NCI-H82 treated with DMSO at 0.1 percent for 48 hours (cell line): ENCODE measurements at regions not wholly inside any gene's neighbourhood (a gene's known extent, or its start where the extent isn't known, plus 50 kb on each side); places are given as distances from the start of the nearest gene placed in this dataset.

Source experiments
- DNase-seq: peaks from one replicate; lab custom pipeline; 2025; ENCODE audit not compliant: unreplicated experiment; lab: John Stamatoyannopoulos, UW

GRCh38 chr1:232452117-232452516 is 177.8 kb downstream of the SIPA1L2 start:
- no peak for DNase-seq

- no peak for DNase-seq
Measured at GRCh38 chr1:232451506-232451905, 178.4 kb downstream of the SIPA1L2 start.

DNA sequence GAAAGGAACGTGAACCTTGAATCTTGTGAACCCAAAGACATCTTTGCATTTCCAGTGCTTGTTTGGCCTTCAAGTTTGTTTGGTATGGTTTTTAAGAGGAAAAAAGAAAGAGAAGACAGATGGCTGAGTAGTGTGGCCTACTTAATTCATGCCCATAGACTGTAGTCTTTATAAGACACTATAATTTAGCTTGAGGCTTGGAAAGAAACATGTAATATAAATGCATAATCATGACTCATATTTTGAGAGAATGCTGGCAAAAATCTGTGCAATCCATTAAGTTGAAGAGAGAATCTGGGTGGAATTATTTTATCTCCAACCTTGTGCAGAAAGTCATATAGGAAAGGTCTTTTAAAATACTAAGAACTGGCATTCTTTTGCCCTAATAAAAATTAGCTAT is 179.3 kb downstream of the SIPA1L2 start:
- no peak for DNase-seq

DNA sequence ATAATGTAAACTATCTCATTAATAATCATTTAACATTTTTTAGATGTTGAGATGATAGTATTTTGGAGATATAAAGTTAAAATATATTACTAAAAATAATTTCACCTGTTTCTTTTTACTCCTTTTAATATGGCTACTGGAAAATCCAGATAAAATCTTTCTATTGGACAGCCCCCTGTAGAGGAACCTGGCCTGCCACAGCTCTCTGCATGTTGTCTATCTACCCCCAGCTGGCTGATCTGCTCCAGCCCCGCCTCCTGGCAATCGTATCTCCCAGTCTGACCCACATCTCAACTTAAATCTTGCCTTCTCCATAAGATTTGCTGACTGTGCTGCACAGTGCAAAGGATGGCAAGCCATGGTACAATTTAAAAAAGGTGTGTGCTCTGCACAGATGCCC is 182.8 kb downstream of the SIPA1L2 start:
- no peak for DNase-seq

DNA sequence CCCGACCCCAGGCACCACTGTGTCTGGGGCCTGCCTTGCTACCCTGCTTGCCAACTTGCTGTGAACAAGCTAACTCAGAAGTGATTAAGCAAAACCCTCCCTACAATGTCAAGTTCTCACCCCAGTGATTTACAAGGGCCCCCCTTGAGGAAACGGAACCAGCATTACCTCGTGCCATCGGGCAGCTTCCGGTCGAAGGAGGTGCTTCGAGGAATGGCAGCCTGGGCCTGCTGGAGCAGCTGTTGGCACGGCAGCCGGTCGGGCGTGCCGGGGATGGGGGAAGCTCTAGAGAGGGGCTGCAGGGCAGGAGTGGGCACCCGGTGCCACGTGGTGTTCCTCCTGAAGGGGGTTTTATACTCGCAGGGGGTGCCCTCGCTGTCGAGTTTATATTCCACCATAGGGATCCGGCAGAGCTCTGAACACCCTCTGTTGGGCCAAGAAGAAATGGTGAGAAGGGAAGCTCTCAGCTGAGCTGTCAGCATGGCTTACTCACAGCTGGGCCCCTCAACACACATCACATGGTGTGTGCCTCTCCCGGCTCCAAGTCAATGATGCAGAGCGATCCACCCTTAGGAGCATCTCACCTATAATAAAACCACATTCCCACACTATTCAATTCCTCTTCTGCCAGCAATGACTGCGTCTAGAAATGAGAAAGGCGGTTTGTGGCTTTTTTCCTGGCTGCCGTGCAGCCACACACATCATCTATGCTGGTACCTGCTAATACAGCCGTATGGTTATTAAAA is 184.4 kb downstream of the SIPA1L2 start:
- no peak for DNase-seq

- DNase-seq: no peak
Measured at GRCh38 chr1:232443372-232443771, 186.6 kb downstream of the SIPA1L2 start.

DNA sequence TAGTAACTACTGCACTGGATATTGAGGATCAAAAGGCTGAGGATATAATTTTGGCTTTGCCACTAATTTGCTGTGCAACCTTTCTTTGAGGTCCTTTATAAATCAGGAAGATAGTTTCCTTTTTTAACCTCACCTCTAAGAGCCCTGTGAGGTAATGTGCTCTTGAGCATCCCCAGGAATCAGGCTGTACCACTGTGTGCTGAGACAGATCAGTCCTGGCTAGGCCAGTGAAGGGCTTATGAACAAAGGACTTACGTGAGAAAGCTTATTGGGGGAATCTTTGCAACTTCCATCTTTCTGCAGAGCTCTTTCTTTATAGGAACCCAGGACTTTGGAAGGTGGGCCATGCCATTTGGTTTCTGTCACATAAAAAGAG is 188.9 kb downstream of the SIPA1L2 start:
- DNase-seq: no peak

DNA sequence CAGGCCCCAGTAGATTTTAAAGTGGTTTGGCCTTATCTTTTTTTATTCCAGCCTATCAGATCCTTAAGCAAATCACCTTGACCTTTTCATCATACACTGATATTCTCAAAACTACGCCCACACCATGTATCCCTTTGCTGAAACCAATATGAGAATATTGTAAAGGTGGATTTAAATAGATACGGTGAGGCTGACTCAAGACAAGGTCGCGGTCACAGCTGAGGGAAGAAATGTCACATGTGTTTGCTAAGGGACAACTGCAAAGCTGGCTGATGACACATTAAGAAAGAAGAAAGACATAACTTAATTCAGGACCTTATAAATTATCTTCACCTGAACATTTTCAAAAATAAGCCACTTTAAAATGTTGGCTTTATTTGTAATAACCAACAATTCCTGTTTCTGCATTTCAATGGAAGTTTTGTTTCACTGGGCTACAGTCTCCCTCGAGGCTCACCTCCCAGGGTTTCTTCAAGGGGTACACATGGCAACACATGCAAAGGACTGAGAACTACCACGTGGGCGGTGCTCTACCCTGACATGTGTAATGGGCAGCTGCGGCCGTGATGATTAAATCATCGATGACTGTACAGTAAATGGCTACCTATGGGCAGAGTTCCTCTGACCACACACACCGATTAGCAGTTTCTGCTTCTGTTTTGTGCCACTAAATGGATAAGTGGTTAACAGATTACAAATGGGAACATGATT is 189.5 kb downstream of the SIPA1L2 start:
- DNase-seq: no peak

- no peak for DNase-seq
Measured at GRCh38 chr1:232439011-232439410, 190.9 kb downstream of the SIPA1L2 start.

GRCh38 chr1:232438476-232438875 is 191.5 kb downstream of the SIPA1L2 start:
- DNase-seq: no peak

- no peak for DNase-seq
Measured at GRCh38 chr1:232437510-232437909, 192.4 kb downstream of the SIPA1L2 start.

- no peak for DNase-seq
Measured at GRCh38 chr1:232435729-232436128, 194.2 kb downstream of the SIPA1L2 start.

- DNase-seq: peak; percentile 18
Measured at GRCh38 chr1:232432313-232432712, 197.6 kb downstream of the SIPA1L2 start.

DNA sequence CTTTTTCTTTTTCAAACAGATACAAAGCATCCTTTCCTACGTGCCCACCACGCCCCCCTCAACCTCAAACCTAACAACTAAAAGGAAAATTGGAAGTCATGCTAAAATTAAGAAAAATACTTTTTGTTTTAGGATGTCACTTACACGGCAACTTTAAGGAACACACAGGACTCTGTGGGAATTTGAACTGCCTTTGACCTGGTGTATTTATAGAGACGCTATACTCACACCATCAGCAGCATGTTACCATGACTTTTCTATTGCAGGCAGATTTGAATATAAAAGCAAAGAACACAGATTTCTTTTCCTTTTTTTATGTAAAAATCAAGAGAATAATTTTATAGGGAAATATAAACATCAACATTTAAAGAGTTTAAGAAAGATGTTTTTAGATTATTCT is 198.2 kb downstream of the SIPA1L2 start:
- no peak for DNase-seq

- DNase-seq: no peak
Measured at GRCh38 chr1:232431326-232431725, 198.6 kb downstream of the SIPA1L2 start.

GRCh38 chr1:232430467-232430866 is 199.5 kb downstream of the SIPA1L2 start:
- DNase-seq: no peak

- no peak for DNase-seq
Measured at GRCh38 chr1:232428786-232429530, 201.0 kb downstream of the SIPA1L2 start.

GRCh38 chr1:232428036-232428645 is 201.8 kb downstream of the SIPA1L2 start:
- DNase-seq: no peak

GRCh38 chr1:232426801-232427200 is 203.1 kb downstream of the SIPA1L2 start:
- no peak for DNase-seq

DNA sequence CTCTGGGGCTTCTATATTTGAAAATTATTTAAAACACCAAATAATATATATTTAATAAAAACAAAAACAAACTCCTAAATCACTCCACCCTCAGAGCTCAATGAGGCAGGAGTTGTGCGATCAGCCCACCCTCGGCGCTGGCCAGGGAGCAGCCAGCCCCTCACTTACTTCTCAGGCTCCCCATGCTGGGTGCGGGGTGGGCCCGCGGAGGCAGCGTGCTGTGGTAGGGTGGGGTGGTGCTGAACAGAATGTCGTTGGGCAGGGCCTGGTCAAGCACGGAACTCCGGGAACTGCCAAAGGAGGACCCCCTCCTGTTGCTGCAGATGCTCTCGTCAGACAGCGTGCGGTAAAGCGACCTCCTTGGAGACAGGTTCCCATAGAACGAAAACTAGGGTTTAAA is 204.5 kb downstream of the SIPA1L2 start:
- no peak for DNase-seq

DNA sequence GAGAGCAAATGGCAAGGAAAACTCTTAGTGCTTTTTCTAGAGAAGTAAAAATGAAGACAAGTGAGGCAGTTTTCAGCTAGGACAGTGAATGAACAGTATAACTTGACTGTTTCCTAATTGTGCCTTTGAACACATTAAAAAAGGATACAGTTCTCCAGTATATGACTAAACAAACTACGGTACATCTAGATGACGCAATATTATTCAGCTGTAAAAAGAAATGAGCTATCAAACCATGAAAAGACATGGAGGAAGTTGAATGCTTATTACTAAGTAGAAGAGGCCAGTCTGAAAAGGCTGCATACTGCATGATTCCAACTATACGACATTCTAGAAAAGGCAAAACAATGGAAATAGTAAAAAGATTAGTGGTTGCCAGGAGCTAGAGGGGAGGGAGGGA is 206.3 kb downstream of the SIPA1L2 start:
- DNase-seq: no peak

DNA sequence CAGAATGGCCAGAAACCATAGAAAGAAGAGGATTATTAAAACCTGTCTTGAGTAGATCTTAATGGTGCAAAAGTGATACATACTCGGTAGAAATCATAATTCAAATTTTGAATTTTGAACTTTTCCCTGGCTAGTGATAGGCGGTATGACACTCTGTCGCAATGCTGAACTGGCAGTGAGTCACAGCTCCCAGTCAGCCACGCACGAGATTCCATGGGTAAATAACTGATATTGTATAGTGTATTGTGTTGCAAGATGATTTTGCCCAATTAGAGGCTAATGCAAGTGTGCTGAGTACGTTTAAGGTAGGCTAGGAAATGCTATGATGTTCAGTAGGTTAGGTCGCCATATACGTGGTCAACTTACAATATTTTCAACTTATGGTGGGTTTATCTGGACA is 207.0 kb downstream of the SIPA1L2 start:
- no peak for DNase-seq
